Adrenal gland (tissue), 5 donors: ENCODE measurements at regions not wholly inside any gene's neighbourhood (a gene's known extent, or its start where the extent isn't known, plus 50 kb on each side); places are given as distances from the start of the nearest gene placed in this dataset.

Experiments
- POLR2A ChIP-seq, 2 donors: fragments of 450-650 bp; IDR thresholded peaks; one replicate each; pipeline ENCODE4 v1.6.1; 2017; ENCODE audit warnings: antibody characterized with exemption in 2 of 2, mild to moderate bottlenecking in 2 of 2, moderate library complexity in 1 of 2
- TF ChIP-seq, protein P1 (sequence below), 6 experiments: fragments of 450-650 bp in 4 of 6; fragments of 200-600 bp in 2 of 6; sonication (generic) in 1 of 6; IDR thresholded peaks; 1 replicate in 5 of 6; 2 replicates in 1 of 6; pipeline versions ENCODE4 v1.5.1 to v1.8.0; 2016 to 2021; ENCODE audit warnings: antibody characterized with exemption in 6 of 6, mild to moderate bottlenecking in 2 of 6, moderate library complexity in 1 of 6
- donor health status: DM: no; HTN: no; CAD: no.

DNA sequence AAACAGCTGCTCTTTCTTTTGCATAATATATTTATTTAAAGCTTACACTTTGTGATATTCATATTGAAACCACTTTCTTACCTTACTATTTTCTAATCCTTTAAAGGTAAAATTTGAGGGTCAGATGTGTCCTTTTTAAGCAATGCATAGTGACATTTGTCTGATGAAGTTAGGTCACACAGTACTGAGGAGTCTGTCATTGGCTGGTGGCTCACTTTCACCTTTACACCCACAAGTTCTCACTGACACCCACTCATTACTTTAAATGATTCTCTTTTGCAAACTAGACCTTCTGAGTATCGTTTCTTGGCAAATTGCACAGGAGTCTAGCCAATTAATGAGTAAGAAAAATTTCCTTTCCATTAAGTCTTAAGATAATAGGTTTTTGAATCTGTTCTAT is 758.3 kb upstream of the ARPP21 start:
- TF ChIP-seq, protein P1, sequence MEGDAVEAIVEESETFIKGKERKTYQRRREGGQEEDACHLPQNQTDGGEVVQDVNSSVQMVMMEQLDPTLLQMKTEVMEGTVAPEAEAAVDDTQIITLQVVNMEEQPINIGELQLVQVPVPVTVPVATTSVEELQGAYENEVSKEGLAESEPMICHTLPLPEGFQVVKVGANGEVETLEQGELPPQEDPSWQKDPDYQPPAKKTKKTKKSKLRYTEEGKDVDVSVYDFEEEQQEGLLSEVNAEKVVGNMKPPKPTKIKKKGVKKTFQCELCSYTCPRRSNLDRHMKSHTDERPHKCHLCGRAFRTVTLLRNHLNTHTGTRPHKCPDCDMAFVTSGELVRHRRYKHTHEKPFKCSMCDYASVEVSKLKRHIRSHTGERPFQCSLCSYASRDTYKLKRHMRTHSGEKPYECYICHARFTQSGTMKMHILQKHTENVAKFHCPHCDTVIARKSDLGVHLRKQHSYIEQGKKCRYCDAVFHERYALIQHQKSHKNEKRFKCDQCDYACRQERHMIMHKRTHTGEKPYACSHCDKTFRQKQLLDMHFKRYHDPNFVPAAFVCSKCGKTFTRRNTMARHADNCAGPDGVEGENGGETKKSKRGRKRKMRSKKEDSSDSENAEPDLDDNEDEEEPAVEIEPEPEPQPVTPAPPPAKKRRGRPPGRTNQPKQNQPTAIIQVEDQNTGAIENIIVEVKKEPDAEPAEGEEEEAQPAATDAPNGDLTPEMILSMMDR (IDR thresholded peaks at IDR 0.05), result no peak
- TF ChIP-seq POLR2A (IDR thresholded peaks at IDR 0.05), result no peak
